RWPE2 (cell line): ENCODE measurements at regions not wholly inside any gene's neighbourhood (a gene's known extent, or its start where the extent isn't known, plus 50 kb on each side); places are given as distances from the start of the nearest gene placed in this dataset.

Source experiments
- ATAC-seq: fragments of 200-7000 bp; cut with Tn5 transposase; 3 replicates; pipeline ENCODE4 v1.9.1; 2021; ENCODE audit warnings: low read depth
- DNase-seq: peaks from one replicate; pipeline ENCODE4 v3.0.0-alpha.2; 2020; ENCODE audit warnings: low spot score
- H3K27ac ChIP-seq: fragments of 450-650 bp; 2 replicates; pipeline ENCODE4 v1.5.1; 2017; ENCODE audit warnings: mild to moderate bottlenecking; ENCODE audit not compliant: poor library complexity, severe bottlenecking
- H3K27me3 ChIP-seq: fragments of 250-450 bp; sonication (Bioruptor Pico); 2 replicates; pipeline ENCODE4 v1.5.1; 2021; ENCODE audit warnings: mild to moderate bottlenecking, moderate library complexity; ENCODE audit not compliant: insufficient read depth, poor library complexity, severe bottlenecking
- H3K36me3 ChIP-seq: fragments of 250-450 bp; sonication (Bioruptor Pico); 2 replicates; pipeline ENCODE4 v1.5.1; 2020; ENCODE audit warnings: low read depth, mild to moderate bottlenecking, moderate library complexity
- H3K4me1 ChIP-seq: fragments of 250-450 bp; sonication (Bioruptor Pico); 2 replicates; pipeline ENCODE4 v1.5.1; 2021; ENCODE audit warnings: mild to moderate bottlenecking, moderate library complexity; ENCODE audit not compliant: insufficient read depth, poor library complexity, severe bottlenecking
- H3K4me3 ChIP-seq: fragments of 250-450 bp; sonication (Bioruptor Pico); 2 replicates; pipeline ENCODE4 v1.5.1; 2021; ENCODE audit warnings: mild to moderate bottlenecking, moderate library complexity; ENCODE audit not compliant: severe bottlenecking
- H3K9me3 ChIP-seq: fragments of 250-450 bp; sonication (Bioruptor Pico); 2 replicates; pipeline ENCODE4 v1.5.1; 2021; ENCODE audit warnings: mild to moderate bottlenecking, moderate library complexity; ENCODE audit not compliant: severe bottlenecking
- CTCF ChIP-seq: fragments of 450-650 bp; IDR thresholded peaks from one replicate; pipeline ENCODE4 v1.5.1; 2017; ENCODE audit warnings: mild to moderate bottlenecking, moderate library complexity; ENCODE audit not compliant: poor library complexity, severe bottlenecking

- Histone ChIP-seq H3K4me1 (no peaks in the 10 kb centered on the region), H3K27ac (no peak overlapping the region), H3K27me3 (no peaks in the 10 kb centered on the region), H3K4me3 (no peak overlapping the region), H3K36me3 (no peaks in the 10 kb centered on the region), H3K9me3 (no peaks in the 10 kb centered on the region)
- no peak for TF ChIP-seq CTCF
- DNase-seq (no peak), ATAC-seq (no peak)
Measured at GRCh38 chr2:7572450-7572849, 655.2 kb downstream of the RNF144A start.

GRCh38 chr2:7573166-7573825 lies 656.1 kb downstream of the RNF144A start:
- Histone ChIP-seq H3K36me3 (no peaks in the 10 kb centered on the region), H3K4me3 (no peak overlapping the region), H3K9me3 (no peaks in the 10 kb centered on the region), H3K4me1 (no peaks in the 10 kb centered on the region), H3K27ac (no peak overlapping the region), H3K27me3 (no peaks in the 10 kb centered on the region)
- ATAC-seq (no peak), DNase-seq (no peak)
- no peak for TF ChIP-seq CTCF

GRCh38 chr2:7574385-7574784 lies 657.2 kb downstream of the RNF144A start:
- H3K27me3 ChIP-seq = no peaks in the 10 kb centered on the region
- no peak for ATAC-seq
- H3K4me1 ChIP-seq = no peaks in the 10 kb centered on the region
- no peak for TF ChIP-seq CTCF
- H3K27ac ChIP-seq = no peak overlapping the region
- H3K9me3 ChIP-seq = no peaks in the 10 kb centered on the region
- no peaks in the 10 kb centered on the region for H3K36me3 ChIP-seq
- H3K4me3 ChIP-seq = no peak overlapping the region
- DNase-seq = no peak

- no peak for ATAC-seq
- no peak overlapping the region for H3K4me3 ChIP-seq
- H3K27ac ChIP-seq = no peak overlapping the region
Measured at GRCh38 chr2:7577769-7578168, 660.6 kb downstream of the RNF144A start.

More at GRCh38 chr2:7577769-7578168, 660.6 kb downstream of the RNF144A start:
- no peak for TF ChIP-seq CTCF
- H3K4me1 ChIP-seq = no peaks in the 10 kb centered on the region
- H3K36me3 ChIP-seq = no peaks in the 10 kb centered on the region
- H3K9me3 ChIP-seq = no peaks in the 10 kb centered on the region
- no peaks in the 10 kb centered on the region for H3K27me3 ChIP-seq
- no peak for DNase-seq
